Heart left ventricle (tissue), 13 donors: ENCODE measurements at regions not wholly inside any gene's neighbourhood (a gene's known extent, or its start where the extent isn't known, plus 50 kb on each side); places are given as distances from the start of the nearest gene placed in this dataset.

ENCODE experiments used
- CTCF ChIP-seq, 12 donors: fragments of 200-600 bp; sonication (generic) in 4 of 12; IDR thresholded peaks; one replicate each; pipeline versions ENCODE4 v1.5.0 to v1.8.0; 2018 to 2022; ENCODE audit warnings: antibody characterized with exemption in 12 of 12, mild to moderate bottlenecking in 5 of 12
- POLR2A ChIP-seq, 2 donors: fragments of 450-650 bp; IDR thresholded peaks; one replicate each; pipeline ENCODE4 v1.6.1; 2017; ENCODE audit warnings: antibody characterized with exemption in 2 of 2, mild to moderate bottlenecking in 2 of 2, moderate library complexity in 2 of 2
- donor health status: ischemic (EF 13 %, LVEDD 7.1; RV severe dilation, severe dysfunction).
- donor health status: DM: no; HTN: yes; CAD: no.
- donor health status: DM: no; HTN: no; CAD: no.
- donor health status: ischemic (EF 25% LVEDD 6.9; RV normal size, moderate dysfunction).
- donor health status: ischemic (EF 25% LVEDD 5.7; RV mildly dilated, moderate dysfunction).
- donor health status: ischemic (EF 35%, LVEDD 5.7; RV mildly dilated, moderate dysfunction).
- donor health status: nonischemic (EF 11% LVEDD 7.7; RV severe dilation, severe dysfunction).
- donor health status: DM: yes; HTN: yes; CAD: no.
- donor health status: PGD.
- donor health status: ischemic (EF 29% LVEDD 5.4; RV normal size, mild dysfunction).
- donor health status: nonischemic (EF 23%, LVEDD 6.1; RV moderate dilation, normal function).

- TF ChIP-seq CTCF (IDR thresholded peaks at IDR 0.05), result no peak
- no peak for TF ChIP-seq POLR2A (IDR thresholded peaks at IDR 0.05)
These were observed 275.6 kb downstream of the SLC7A11 start for GRCh38 chr4:137966504-137966903.
